NOMO-1 treated with dmso at 0.1 percent for 144 hours (cell line): ENCODE measurements at regions not wholly inside any gene's neighbourhood (a gene's known extent, or its start where the extent isn't known, plus 50 kb on each side); places are given as distances from the start of the nearest gene placed in this dataset.
"Not testable (repeated sequence)": the region's sequence is repeated elsewhere in the genome, so short reads cannot be mapped to it uniquely, and the experiment has no call there.

Experiments used
- DNase-seq: peaks from one replicate; lab custom pipeline; 2025; ENCODE audit not compliant: unreplicated experiment; lab: John Stamatoyannopoulos, UW

GRCh38 chrX:55813150-55813549 lies 95.6 kb downstream of the RRAGB start:
- no peak for DNase-seq

DNA sequence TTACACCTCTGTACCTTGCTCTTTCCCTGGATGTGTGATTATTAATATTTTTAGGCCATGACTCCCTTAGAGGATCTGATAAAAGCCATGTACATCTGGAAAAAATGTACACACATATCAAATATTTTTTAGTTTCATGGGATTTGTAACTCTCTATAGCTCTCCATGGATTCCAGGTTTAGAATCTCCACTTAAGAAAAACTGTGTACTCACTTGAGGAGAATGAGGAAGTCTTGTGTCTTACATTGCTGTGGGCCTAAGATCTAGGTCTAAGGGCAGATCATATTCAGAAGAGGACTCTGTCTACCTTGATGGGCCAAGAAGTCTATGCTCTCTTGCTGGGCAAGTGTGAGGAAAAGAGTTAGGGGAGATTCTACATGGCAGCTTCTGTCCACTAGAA lies 98.0 kb downstream of the RRAGB start:
- DNase-seq: no peak

DNA sequence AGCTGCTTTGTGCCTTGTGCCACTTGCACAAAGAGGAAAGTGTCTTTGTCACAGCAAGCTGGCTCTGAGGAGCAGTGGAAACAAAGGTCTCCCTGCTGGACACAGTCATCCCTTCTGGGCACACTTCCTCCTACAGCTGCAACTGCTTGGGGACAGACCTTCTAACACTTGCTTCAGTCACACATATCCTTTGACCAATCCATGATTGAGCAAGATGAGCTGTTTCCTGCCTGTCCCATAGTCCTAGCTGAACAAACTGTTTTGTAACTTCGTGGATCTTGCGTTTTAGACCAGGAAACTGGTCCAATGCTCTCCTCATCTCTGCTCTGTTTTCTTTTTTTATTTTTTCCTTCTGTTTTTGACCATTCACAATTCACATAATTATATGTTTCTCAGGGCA lies 98.5 kb downstream of the RRAGB start:
- no peak for DNase-seq

- no peak for DNase-seq
Measured at GRCh38 chrX:55818673-55819375, 101.3 kb downstream of the RRAGB start.

GRCh38 chrX:55839485-55839884 lies 121.9 kb downstream of the RRAGB start:
- DNase-seq: no peak

GRCh38 chrX:55841962-55842752 lies 124.6 kb downstream of the RRAGB start:
- no peak for DNase-seq

GRCh38 chrX:55866779-55867178 lies 149.2 kb downstream of the RRAGB start:
- DNase-seq: not testable (repeated sequence)

DNA sequence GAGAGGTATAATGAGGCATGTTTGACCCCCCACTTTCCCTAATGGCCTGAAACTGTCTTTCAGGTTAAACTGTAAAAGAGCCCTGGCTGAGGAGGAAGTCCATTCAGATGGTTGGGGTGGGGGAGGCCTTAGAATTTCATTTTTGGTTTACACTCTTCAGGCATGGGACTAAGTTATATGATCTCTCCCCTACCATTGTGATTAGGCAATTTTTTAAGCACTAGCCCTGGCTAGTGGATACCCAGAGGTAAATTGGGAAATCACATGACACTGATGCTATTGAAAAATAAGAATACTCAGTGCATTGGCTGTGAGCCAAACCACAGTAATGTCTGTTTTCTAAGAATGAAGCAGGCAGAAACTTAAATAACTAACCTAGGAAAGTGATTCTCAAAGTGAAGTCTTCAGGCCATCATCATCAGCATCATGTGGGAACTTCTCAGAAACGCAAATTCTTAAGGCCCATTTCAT lies 149.7 kb downstream of the RRAGB start:
- DNase-seq: no peak

DNA sequence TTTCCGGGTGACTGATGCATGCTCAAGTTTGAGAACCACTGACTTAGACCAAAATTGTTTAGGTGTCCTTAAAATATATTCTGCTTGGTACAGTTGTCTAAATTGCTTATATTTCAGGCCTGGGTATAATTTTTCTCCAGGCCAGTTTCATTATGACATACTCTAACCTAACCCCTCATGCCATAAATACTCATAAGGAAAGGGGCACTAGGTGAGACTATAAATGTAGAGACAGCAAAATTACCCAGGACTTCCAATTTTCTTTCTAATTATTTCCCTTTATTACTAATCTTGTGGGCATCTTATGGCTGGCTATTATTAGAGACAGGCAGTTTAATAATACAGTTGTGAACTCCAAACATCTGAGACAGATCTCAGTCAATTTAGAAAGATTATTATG lies 150.2 kb downstream of the RRAGB start:
- DNase-seq: no peak

DNA sequence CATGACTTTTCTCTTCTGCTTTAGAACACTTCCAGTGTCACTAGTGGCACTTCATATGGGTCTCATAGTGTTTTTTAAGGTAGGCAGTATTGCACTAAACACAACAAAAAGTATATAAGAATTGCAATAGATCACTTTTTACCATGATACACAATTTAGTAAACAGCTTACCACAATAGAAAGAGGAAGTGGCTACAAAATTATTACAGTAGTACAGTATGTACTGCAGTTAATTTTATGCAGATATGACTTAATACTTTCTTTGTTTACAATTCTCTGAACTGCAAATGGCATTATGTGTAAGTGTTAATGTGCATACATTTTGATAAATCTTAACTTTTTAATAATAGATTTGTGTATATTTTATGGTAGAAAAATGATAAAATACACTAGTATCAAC lies 157.3 kb downstream of the RRAGB start:
- no peak for DNase-seq

DNA sequence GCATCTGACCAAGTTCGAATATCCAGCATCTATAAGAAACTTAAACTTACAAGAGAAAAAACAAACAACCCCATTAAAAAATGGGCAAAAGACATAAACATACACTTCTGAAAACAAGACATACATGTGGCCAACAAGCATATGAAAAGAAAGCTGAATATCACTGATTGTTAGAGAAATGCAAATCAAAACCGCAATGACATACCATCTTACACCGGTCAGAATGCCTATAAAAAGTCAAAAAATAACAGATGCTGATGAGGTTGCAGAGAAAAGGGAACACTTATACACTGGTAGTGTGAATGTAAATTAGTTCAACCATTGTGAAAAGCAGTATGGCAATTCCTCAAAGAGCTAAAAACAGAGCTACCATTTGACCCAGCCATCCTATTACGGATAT lies 166.0 kb downstream of the RRAGB start:
- not testable (repeated sequence) for DNase-seq

DNA sequence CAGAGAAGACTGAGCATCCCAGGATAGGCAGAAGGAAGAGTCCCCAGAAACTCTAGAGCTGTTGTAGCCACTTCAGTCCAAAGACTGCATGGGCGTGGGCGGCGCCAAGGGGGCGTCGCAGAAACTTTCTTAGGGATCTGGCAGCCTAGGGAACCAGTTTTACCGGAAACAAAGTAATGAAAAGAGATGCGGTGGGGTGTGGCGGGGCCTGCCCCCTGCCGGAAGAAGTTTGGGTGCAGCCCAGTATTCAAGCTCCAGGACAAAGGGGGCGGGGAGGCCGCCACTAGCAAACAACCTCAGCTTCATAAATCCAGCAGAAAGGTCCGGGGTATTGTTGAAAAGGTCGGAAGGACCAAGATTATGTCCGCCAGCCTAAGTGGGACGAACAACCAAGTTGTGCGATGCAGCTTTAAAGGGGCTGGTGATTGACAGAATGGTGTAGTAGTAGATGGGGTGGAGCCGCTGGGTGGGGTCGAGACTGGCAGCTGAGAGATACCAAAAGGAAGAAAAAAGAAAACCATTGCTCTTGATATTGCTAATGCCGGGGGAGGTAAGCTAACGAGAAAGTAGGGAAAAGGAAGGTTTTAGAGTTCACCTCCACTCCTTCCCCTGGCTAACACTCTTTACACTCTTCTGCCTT lies 190.5 kb downstream of the RRAGB start:
- DNase-seq: peak; percentile 53

DNA sequence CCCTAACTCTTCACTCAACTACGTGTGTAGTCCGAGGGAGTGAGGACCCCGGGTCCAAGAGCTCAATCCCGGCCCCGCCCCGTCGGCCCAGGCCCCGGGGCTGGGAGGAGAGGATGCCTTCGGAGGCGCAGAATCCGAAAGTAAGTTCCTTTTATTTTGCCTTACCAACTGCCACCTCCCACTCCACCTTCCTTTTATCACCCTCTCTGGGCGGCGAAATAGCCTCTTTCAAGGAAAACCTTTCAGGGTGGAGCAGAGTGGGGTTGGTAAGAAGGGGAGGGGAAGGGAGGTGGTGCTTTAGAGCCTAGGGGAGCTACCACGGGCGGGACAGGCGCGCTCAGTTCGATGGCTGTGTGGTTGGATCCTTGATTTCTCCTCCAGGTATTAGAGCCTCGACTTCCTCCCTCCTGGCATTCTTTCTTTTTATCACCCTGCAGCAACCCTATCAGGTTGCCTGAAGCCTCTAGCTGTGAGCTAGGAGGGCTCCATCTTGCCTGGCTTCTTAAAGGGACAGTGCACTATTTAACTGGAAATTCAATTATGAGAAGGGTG lies 191.2 kb downstream of the RRAGB start:
- DNase-seq: peak; percentile 1

GRCh38 chrX:55919367-55920221 lies 202.0 kb downstream of the RRAGB start:
- peak; percentile 4 for DNase-seq

DNA sequence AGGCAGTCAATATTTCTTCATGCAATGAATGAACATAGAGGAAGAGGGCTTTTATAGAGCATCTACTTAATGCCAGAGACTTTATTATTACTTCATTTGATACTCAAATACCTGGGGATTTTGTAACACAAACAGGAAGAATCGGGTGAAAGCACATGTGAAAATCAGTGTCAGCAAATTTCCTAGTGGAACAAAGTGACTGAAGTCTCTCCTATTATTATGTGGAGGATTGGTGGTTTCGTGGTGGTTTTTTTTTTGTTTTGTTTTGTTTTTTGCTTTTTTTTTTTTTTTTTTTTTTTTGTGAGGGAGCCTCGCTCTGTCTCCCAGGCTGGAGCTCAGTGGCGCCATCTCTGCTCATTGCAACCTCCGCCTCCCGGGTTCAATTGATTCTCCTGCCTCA lies 207.0 kb downstream of the RRAGB start:
- DNase-seq: no peak

- DNase-seq: not testable (repeated sequence)
Measured at GRCh38 chrX:55928529-55928928, 211.0 kb downstream of the RRAGB start.
